HEK293T (cell line): ENCODE measurements at regions not wholly inside any gene's neighbourhood (a gene's known extent, or its start where the extent isn't known, plus 50 kb on each side); places are given as distances from the start of the nearest gene placed in this dataset.

ENCODE experiments used
- BHLHE40 ChIP-seq: fragments of 450-650 bp; IDR thresholded peaks from 2 replicates; pipeline ENCODE4 v1.6.1; 2016; ENCODE audit warnings: mild to moderate bottlenecking, moderate library complexity, borderline replicate concordance
- CTBP1 ChIP-seq: fragments of 450-650 bp; IDR thresholded peaks from 2 replicates; pipeline ENCODE4 v1.6.1; 2016; ENCODE audit warnings: borderline replicate concordance
- FOXA1 ChIP-seq: fragments of 450-650 bp; IDR thresholded peaks from 2 replicates; pipeline ENCODE4 v1.6.1; 2016; ENCODE audit warnings: mild to moderate bottlenecking
- HDGF ChIP-seq: fragments of 450-650 bp; IDR thresholded peaks from 2 replicates; pipeline ENCODE4 v1.6.1; 2017; ENCODE audit warnings: antibody characterized with exemption, borderline replicate concordance
- PKNOX1 ChIP-seq: fragments of 450-650 bp; IDR thresholded peaks from 2 replicates; pipeline ENCODE4 v1.6.1; 2016
- SP1 ChIP-seq: fragments of 450-650 bp; IDR thresholded peaks from 2 replicates; pipeline ENCODE4 v1.6.1; 2017

GRCh38 chr10:118978316-118978997 lies 51.1 kb upstream of the NANOS1 start:
- TF ChIP-seq BHLHE40 = no peak
- no peak for TF ChIP-seq PKNOX1
- TF ChIP-seq SP1 = no peak
- TF ChIP-seq CTBP1 = no peak
- no peak for TF ChIP-seq FOXA1
- TF ChIP-seq HDGF = no peak
